Hepatocyte (in vitro differentiated cells): ENCODE measurements at regions not wholly inside any gene's neighbourhood (a gene's known extent, or its start where the extent isn't known, plus 50 kb on each side); places are given as distances from the start of the nearest gene placed in this dataset.

Experiments
- DNase-seq: peaks from one replicate; pipeline ENCODE4 v3.0.0-alpha.2; 2016; ENCODE audit warnings: low spot score
- H2AFZ ChIP-seq: fragments of 200-600 bp; sonication (generic); 2 replicates; pipeline ENCODE4 v1.6.0; 2016; ENCODE audit warnings: antibody characterized with exemption, mild to moderate bottlenecking
- H3K27ac ChIP-seq: fragments of 200-600 bp; sonication (generic); 2 replicates; pipeline ENCODE4 v1.5.1; 2016; ENCODE audit warnings: mild to moderate bottlenecking
- H3K27me3 ChIP-seq: fragments of 200-600 bp; sonication (generic); 2 replicates; pipeline ENCODE4 v1.6.1; 2016
- H3K36me3 ChIP-seq: fragments of 200-600 bp; sonication (generic); replicated peaks from 2 replicates; pipeline ENCODE4 v1.5.1; 2016; ENCODE audit warnings: low read depth; ENCODE audit not compliant: insufficient read depth
- H3K4me1 ChIP-seq: fragments of 200-600 bp; sonication (generic); 2 replicates; pipeline ENCODE4 v1.5.1; 2016; ENCODE audit warnings: mild to moderate bottlenecking, moderate library complexity; ENCODE audit not compliant: insufficient read depth
- H3K4me2 ChIP-seq: fragments of 200-600 bp; sonication (generic); 2 replicates; pipeline ENCODE4 v1.6.0; 2016
- H3K4me3 ChIP-seq: fragments of 200-600 bp; sonication (generic); 2 replicates; pipeline ENCODE4 v1.5.1; 2016; ENCODE audit warnings: mild to moderate bottlenecking
- H3K79me2 ChIP-seq: fragments of 200-600 bp; sonication (generic); 2 replicates; pipeline ENCODE4 v1.6.0; 2017; ENCODE audit warnings: mild to moderate bottlenecking
- H3K9me2 ChIP-seq: fragments of 200-600 bp; sonication (generic); replicated peaks from 2 replicates; pipeline ENCODE4 v1.6.0; 2017; ENCODE audit warnings: mild to moderate bottlenecking; ENCODE audit not compliant: insufficient read depth
- H3K9me3 ChIP-seq: fragments of 200-600 bp; sonication (generic); 2 replicates; pipeline ENCODE4 v1.5.1; 2016; ENCODE audit warnings: low read depth, mild to moderate bottlenecking
- H4K20me1 ChIP-seq: fragments of 200-600 bp; sonication (generic); 2 replicates; pipeline ENCODE4 v1.6.0; 2016; ENCODE audit warnings: mild to moderate bottlenecking; ENCODE audit not compliant: insufficient read depth, poor library complexity, severe bottlenecking
- EZH2 ChIP-seq: fragments of 200-600 bp; sonication (generic); IDR thresholded peaks from 2 replicates; pipeline ENCODE4 v1.6.1; 2016; ENCODE audit warnings: antibody characterized with exemption, mild to moderate bottlenecking, borderline replicate concordance
- EZH2phosphoT487 ChIP-seq: fragments of 200-600 bp; sonication (generic); IDR thresholded peaks from one replicate; pipeline ENCODE4 v1.6.1; 2018; ENCODE audit warnings: antibody characterized with exemption, mild to moderate bottlenecking, low read depth, moderate library complexity; ENCODE audit not compliant: unreplicated experiment, severe bottlenecking
- WGBS: methylation state at CpG from one replicate; pipeline ENCODE4 v1.1.6; 2016; ENCODE audit warnings: low lambda C conversion rate; ENCODE audit errors: missing lambda C conversion rate; 5-methylcytosine and 5-hydroxymethylcytosine counted together
- TF ChIP-seq, protein P1 (sequence below): fragments of 200-600 bp; sonication (generic); IDR thresholded peaks from 2 replicates; pipeline ENCODE4 v1.5.1; 2016; ENCODE audit warnings: antibody characterized with exemption, mild to moderate bottlenecking; ENCODE audit not compliant: poor library complexity

DNA sequence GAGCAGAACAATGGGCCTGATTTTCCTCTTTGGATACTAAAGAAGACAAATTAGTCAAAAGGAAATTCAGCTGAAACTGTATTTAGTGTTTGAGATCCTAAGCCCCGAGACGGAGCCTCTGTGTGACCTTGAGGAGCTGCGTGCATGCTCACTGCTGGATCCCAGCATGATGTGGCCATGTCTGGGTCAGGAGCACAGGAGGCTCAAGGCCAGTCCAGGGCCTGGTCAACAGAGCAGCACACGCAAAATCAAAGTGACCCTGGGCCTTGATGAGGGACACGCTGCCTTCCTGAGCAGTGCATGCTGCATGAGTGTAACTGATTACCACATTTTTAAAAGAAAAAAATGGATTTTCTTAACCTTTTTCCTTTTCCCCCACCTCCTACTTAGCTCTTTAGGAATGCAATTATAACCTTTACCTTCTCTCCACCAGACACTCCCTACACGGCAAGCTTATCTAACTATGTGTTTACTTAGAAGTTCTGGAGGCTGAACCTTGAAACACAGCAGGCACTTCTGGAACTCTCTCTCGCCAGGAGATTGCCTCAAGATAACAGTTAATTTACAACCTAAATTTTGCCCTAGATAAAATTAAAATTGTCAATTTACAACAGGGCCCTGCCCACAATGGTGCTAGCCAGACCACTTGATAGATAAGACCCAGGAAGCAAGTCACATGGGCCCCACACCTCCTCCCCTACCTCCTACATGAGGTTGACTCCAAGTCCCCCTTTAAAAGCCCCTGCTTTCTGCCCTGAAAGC lies 144.6 kb downstream of the LRIG2 start:
- H3K36me3 ChIP-seq = no peaks in the 10 kb centered on the region
- TF ChIP-seq EZH2phosphoT487 = peak; percentile 49
- TF ChIP-seq, protein P1, sequence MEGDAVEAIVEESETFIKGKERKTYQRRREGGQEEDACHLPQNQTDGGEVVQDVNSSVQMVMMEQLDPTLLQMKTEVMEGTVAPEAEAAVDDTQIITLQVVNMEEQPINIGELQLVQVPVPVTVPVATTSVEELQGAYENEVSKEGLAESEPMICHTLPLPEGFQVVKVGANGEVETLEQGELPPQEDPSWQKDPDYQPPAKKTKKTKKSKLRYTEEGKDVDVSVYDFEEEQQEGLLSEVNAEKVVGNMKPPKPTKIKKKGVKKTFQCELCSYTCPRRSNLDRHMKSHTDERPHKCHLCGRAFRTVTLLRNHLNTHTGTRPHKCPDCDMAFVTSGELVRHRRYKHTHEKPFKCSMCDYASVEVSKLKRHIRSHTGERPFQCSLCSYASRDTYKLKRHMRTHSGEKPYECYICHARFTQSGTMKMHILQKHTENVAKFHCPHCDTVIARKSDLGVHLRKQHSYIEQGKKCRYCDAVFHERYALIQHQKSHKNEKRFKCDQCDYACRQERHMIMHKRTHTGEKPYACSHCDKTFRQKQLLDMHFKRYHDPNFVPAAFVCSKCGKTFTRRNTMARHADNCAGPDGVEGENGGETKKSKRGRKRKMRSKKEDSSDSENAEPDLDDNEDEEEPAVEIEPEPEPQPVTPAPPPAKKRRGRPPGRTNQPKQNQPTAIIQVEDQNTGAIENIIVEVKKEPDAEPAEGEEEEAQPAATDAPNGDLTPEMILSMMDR = no peak
- H3K27me3 ChIP-seq = no peaks in the 10 kb centered on the region
- no peaks in the 10 kb centered on the region for H3K9me3 ChIP-seq
- 29% methylated on average over 7 of the region's 7 CpGs for WGBS
- H3K9me2 ChIP-seq = no peaks in the 10 kb centered on the region
- no peak overlapping the region for H3K4me3 ChIP-seq
- DNase-seq = peak; percentile 69
- peak overlapping the region; percentile 87 for H3K27ac ChIP-seq
- no peak overlapping the region for H2AFZ ChIP-seq
- H3K4me2 ChIP-seq = peak overlapping the region; percentile 51
- no peaks in the 10 kb centered on the region for H4K20me1 ChIP-seq
- H3K79me2 ChIP-seq = no peaks in the 10 kb centered on the region
- peaks cover 31% of the 10 kb centered on the region for H3K4me1 ChIP-seq

DNA sequence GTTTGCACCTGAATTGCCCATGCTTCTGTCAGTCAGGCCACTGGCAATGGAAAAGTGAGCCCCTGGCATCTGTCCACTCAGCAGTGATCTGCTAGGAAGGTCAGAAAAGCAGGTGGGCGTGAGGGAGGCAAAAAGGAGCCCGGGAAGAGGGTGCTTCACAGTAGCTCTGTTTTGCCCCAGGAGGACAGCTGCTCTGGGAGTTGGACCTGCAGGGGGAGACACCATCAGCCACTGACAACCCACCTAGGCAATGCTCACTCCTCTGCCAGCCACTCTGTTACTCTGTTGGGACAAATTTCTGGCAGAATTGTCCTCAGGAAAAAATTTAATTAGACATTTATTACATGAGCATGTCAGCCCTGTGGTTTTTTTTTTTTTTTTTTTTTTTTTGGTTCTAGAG lies 146.4 kb downstream of the LRIG2 start:
- no peaks in the 10 kb centered on the region for H3K36me3 ChIP-seq
- DNase-seq = no peak
- H3K4me3 ChIP-seq = no peak overlapping the region
- H3K27me3 ChIP-seq = no peaks in the 10 kb centered on the region
- no peaks in the 10 kb centered on the region for H3K79me2 ChIP-seq
- no peaks in the 10 kb centered on the region for H3K9me3 ChIP-seq
- TF ChIP-seq, protein P1 = no peak
- TF ChIP-seq EZH2 (no peak), EZH2phosphoT487 (no peak)
- no peaks in the 10 kb centered on the region for H3K9me2 ChIP-seq
- peak overlapping the region; percentile 87 for H3K27ac ChIP-seq
- no peak overlapping the region for H2AFZ ChIP-seq
- WGBS = 68% methylated on average over 2 of the region's 2 CpGs
- peaks cover 40% of the 10 kb centered on the region for H3K4me1 ChIP-seq
- H4K20me1 ChIP-seq = no peaks in the 10 kb centered on the region
- no peak overlapping the region for H3K4me2 ChIP-seq

DNA sequence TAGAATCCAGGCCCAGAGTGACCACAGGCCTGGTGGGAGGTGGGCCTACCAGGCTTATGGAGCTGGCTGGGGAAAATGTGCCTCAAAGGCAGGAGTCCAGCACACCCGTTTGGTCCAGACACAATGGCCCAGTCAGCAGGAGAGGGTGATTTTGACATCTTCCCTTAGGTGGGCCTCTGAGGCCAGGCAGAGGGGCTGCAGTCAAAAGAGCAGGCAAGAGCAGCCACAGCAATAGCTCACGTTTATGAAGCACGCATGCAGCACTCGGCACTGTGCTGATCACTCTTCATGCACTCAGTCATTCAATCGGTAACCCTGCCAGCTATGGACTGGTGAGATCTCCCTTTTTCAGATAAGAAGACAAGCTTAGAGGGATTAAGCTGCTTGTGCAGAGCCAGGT lies 146.8 kb downstream of the LRIG2 start:
- Histone ChIP-seq H3K4me3 (no peak overlapping the region), H3K79me2 (no peaks in the 10 kb centered on the region), H3K4me2 (no peak overlapping the region), H2AFZ (no peak overlapping the region), H3K9me2 (no peaks in the 10 kb centered on the region), H3K36me3 (no peaks in the 10 kb centered on the region), H4K20me1 (no peaks in the 10 kb centered on the region), H3K4me1 (peaks cover 40% of the 10 kb centered on the region), H3K9me3 (no peaks in the 10 kb centered on the region), H3K27me3 (no peaks in the 10 kb centered on the region), H3K27ac (no peak overlapping the region)
- no peak for TF ChIP-seq EZH2phosphoT487
- TF ChIP-seq EZH2 = no peak
- TF ChIP-seq, protein P1 = no peak
- DNase-seq = no peak
- 52% methylated on average over 5 of the region's 5 CpGs for WGBS
